Glutamatergic neuron (in vitro differentiated cells): ENCODE measurements at regions not wholly inside any gene's neighbourhood (a gene's known extent, or its start where the extent isn't known, plus 50 kb on each side); places are given as distances from the start of the nearest gene placed in this dataset.

Source experiments
- DNase-seq: peaks from one replicate; pipeline ENCODE4 v3.0.0; 2022
- H3K27ac Mint-ChIP-seq: one replicate; pipeline ENCODE4 v1.8.0; 2020; ENCODE audit warnings: mild to moderate bottlenecking, mixed read lengths, inconsistent platforms; ENCODE audit not compliant: unreplicated experiment
- H3K27me3 Mint-ChIP-seq: one replicate; pipeline ENCODE4 v1.8.0; 2020; ENCODE audit warnings: mild to moderate bottlenecking, moderate library complexity, mixed read lengths, inconsistent platforms; ENCODE audit not compliant: unreplicated experiment
- H3K36me3 Mint-ChIP-seq: one replicate; pipeline ENCODE4 v1.8.0; 2020; ENCODE audit warnings: mild to moderate bottlenecking, mixed read lengths, inconsistent platforms; ENCODE audit not compliant: unreplicated experiment
- H3K4me1 Mint-ChIP-seq: one replicate; pipeline ENCODE4 v1.8.0; 2020; ENCODE audit warnings: mild to moderate bottlenecking, low read depth, mixed read lengths, inconsistent platforms; ENCODE audit not compliant: unreplicated experiment
- H3K4me3 Mint-ChIP-seq: one replicate; pipeline ENCODE4 v1.8.0; 2020; ENCODE audit warnings: mild to moderate bottlenecking, mixed read lengths, inconsistent platforms; ENCODE audit not compliant: unreplicated experiment
- H3K9me3 Mint-ChIP-seq: one replicate; pipeline ENCODE4 v1.8.0; 2020; ENCODE audit warnings: mild to moderate bottlenecking, moderate library complexity, mixed read lengths, inconsistent platforms; ENCODE audit not compliant: unreplicated experiment
- CTCF ChIP-seq: fragments of 200-600 bp; sonication (generic); IDR thresholded peaks from one replicate; pipeline ENCODE4 v1.5.0; 2021; ENCODE audit not compliant: partially characterized antibody, unreplicated experiment

DNA sequence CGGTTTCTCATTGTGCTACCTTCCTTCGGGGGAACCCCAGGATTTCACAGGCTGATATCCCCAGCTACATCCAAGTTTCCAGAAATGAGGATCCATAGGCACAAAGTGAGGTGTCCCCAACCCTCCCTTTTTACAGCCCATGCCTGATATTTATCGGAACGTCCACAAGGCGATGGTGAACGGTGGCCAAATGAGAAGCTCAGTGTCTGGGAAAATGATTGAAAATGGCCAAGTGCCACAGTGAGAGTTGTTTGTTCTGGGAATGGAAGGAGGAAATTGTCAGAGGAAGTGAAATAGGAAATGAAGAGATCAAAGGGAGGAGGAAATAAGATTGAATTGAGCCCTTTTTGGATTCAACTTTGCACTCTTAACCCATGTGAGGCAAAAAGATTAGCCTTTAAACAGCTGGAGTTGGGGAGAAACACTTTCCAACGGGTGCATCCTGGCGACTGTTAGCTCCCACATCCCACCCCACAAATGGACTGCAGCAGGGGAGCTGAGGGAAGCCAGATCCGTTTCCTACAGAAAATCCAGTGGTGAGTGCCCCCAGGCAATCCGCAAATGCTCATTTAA is 294.4 kb upstream of the IRX5 start:
- Mint-ChIP-seq H3K4me3 (no peak overlapping the region), H3K27me3 (peaks cover 2% of the 10 kb centered on the region), H3K4me1 (no peaks in the 10 kb centered on the region), H3K36me3 (no peaks in the 10 kb centered on the region), H3K9me3 (no peaks in the 10 kb centered on the region), H3K27ac (no peak overlapping the region)
- DNase-seq: no peak
- TF ChIP-seq CTCF: no peak

GRCh38 chr16:54633943-54634362 is 296.7 kb upstream of the IRX5 start:
- H3K9me3 Mint-ChIP-seq: no peaks in the 10 kb centered on the region
- TF ChIP-seq CTCF: peak; percentile 36

GRCh38 chr16:54632322-54633220 is 298.1 kb upstream of the IRX5 start:
- H3K4me1 Mint-ChIP-seq: no peaks in the 10 kb centered on the region
- H3K4me3 Mint-ChIP-seq: no peak overlapping the region
- no peaks in the 10 kb centered on the region for H3K36me3 Mint-ChIP-seq
- H3K27ac Mint-ChIP-seq: no peak overlapping the region
- H3K9me3 Mint-ChIP-seq: no peaks in the 10 kb centered on the region
- DNase-seq: no peak
- peaks cover 2% of the 10 kb centered on the region for H3K27me3 Mint-ChIP-seq
- TF ChIP-seq CTCF: no peak

More at GRCh38 chr16:54633943-54634362, 296.7 kb upstream of the IRX5 start:
- H3K27me3 Mint-ChIP-seq: peaks cover 2% of the 10 kb centered on the region
- DNase-seq: peak; percentile 46
- no peaks in the 10 kb centered on the region for H3K4me1 Mint-ChIP-seq
- H3K36me3 Mint-ChIP-seq: no peaks in the 10 kb centered on the region
- H3K4me3 Mint-ChIP-seq: no peak overlapping the region
- H3K27ac Mint-ChIP-seq: no peak overlapping the region

GRCh38 chr16:54631782-54632181 is 298.9 kb upstream of the IRX5 start:
- Mint-ChIP-seq H3K27me3 (peaks cover 1% of the 10 kb centered on the region), H3K4me1 (peaks cover 2% of the 10 kb centered on the region), H3K4me3 (no peak overlapping the region), H3K27ac (no peak overlapping the region), H3K9me3 (no peaks in the 10 kb centered on the region), H3K36me3 (no peaks in the 10 kb centered on the region)
- no peak for DNase-seq
- TF ChIP-seq CTCF: no peak
